ENCODE measurements at regions not wholly inside any gene's neighbourhood (a gene's known extent, or its start where the extent isn't known, plus 50 kb on each side); places are given as distances from the start of the nearest gene placed in this dataset.
A peak's percentile ranks its signal among the peaks of the same experiment; 100 is the strongest.

DNA sequence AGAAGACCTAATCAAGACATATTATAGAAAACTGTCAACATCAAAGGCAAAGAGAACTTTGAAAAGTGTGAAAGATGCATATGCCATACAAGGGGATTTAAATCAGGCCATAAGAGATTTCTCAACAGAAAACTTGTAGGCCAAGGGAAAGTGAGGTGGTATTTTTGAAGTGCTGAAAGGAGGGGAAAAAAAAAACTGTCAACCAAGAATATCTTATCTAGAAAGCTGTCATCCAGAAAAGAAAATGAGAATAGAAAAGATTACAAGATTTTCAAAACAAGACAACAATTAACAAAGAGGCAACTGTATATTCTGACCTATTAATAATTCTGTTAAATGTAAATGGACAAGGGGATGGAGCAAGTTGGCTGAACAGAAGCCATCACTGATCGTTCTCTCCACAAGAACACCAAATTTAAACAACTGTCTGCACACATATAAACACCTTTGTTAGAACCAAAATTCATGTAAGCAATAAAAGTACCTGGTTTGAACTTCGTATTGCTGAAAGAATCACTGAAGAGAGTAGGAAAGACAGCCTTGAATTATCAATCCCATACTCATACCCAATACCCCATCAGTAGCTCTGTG is 880.1 kb upstream of the PCDH9 start:
- Histone ChIP-seq H3K4me3 (no peak overlapping the region), H3K9me3 (no peaks in the 10 kb centered on the region), H3K27ac (no peak overlapping the region), H3K4me1 (no peaks in the 10 kb centered on the region), H3K27me3 (no peaks in the 10 kb centered on the region), H3K36me3 (ENCODE audit: low read depth, missing control alignments) (no peaks in the 10 kb centered on the region)
- intact Hi-C loops (cut with DNase I; ENCODE audit: low total_unique reads), result no loop called here
- TF ChIP-seq, protein P1, sequence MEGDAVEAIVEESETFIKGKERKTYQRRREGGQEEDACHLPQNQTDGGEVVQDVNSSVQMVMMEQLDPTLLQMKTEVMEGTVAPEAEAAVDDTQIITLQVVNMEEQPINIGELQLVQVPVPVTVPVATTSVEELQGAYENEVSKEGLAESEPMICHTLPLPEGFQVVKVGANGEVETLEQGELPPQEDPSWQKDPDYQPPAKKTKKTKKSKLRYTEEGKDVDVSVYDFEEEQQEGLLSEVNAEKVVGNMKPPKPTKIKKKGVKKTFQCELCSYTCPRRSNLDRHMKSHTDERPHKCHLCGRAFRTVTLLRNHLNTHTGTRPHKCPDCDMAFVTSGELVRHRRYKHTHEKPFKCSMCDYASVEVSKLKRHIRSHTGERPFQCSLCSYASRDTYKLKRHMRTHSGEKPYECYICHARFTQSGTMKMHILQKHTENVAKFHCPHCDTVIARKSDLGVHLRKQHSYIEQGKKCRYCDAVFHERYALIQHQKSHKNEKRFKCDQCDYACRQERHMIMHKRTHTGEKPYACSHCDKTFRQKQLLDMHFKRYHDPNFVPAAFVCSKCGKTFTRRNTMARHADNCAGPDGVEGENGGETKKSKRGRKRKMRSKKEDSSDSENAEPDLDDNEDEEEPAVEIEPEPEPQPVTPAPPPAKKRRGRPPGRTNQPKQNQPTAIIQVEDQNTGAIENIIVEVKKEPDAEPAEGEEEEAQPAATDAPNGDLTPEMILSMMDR (IDR thresholded peaks at IDR 0.05), result no peak
- TF ChIP-seq POLR2A (IDR thresholded peaks at IDR 0.05), result no peak
- no peak for DNase-seq
- 87 to 89% methylated on average over 2 of the region's 2 CpGs for WGBS, 2 donors

DNA sequence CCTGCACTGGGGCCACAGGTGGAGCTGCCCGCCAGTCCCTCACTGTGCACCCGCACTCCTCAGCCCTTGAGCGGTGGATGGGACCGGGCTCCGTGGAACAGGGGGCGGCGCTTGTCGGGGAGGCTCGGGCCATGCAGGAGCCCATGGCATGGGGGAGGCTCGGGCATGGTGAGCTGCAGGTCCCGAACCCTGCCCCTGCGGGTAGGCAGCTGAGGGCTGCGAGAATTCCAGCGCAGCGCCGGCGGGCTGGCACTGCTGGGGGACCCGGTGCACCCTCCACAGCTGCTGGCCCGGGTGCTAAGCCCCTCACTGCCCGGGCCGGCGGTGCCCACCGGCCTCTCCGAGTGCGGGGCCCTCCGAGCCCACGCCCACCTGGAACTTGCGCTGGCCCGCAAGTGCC is 877.5 kb upstream of the PCDH9 start:
- H3K4me1 ChIP-seq, result no peaks in the 10 kb centered on the region
- no peak overlapping the region for H3K27ac ChIP-seq
- WGBS, 2 donors, result 79% methylated on average over 25 of the region's 29 CpGs; no CpG with 5 or more reads in 1 of the 2 donors
- H3K36me3 ChIP-seq (ENCODE audit: low read depth, missing control alignments), result no peaks in the 10 kb centered on the region
- no peaks in the 10 kb centered on the region for H3K9me3 ChIP-seq
- TF ChIP-seq POLR2A (IDR thresholded peaks at IDR 0.05), result no peak
- intact Hi-C loops (cut with DNase I; ENCODE audit: low total_unique reads), result no loop called here
- no peak for DNase-seq
- no peaks in the 10 kb centered on the region for H3K27me3 ChIP-seq
- peak overlapping the region; percentile 12 to 36 for H3K4me3 ChIP-seq

DNA sequence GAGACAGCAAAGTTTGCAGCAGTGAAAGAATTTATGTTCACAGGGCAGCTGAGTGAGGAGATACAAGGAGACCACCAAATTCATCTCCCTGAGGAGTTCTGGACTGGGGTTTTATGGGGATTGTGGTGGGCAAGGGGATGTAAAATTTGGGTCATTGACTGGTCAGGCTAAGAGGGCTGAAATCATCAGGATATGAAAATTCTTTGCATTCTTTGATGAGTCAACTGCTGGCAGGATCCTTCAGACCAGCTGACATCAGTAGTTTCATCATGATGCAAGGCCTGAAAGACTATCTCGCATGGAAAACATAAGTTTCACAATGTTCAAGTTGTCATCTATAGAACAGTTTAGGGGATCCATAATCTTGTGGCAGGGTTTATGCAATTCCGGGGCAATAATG is 869.5 kb upstream of the PCDH9 start:
- Histone ChIP-seq H3K4me3 (no peak overlapping the region), H3K27me3 (no peaks in the 10 kb centered on the region), H3K9me3 (no peaks in the 10 kb centered on the region), H3K4me1 (no peaks in the 10 kb centered on the region), H3K27ac (no peak overlapping the region), H3K36me3 (ENCODE audit: low read depth, missing control alignments) (no peaks in the 10 kb centered on the region)
- intact Hi-C loops (cut with DNase I; ENCODE audit: low total_unique reads), result no loop called here
- TF ChIP-seq, protein P1 (IDR thresholded peaks at IDR 0.05), result no peak
- TF ChIP-seq POLR2A (IDR thresholded peaks at IDR 0.05), result no peak
- DNase-seq, result no peak
- WGBS, 2 donors, result 78 to 87% methylated on average over 2 of the region's 2 CpGs

- Histone ChIP-seq H3K36me3 (ENCODE audit: low read depth, missing control alignments) (no peaks in the 10 kb centered on the region), H3K27ac (no peak overlapping the region), H3K4me1 (no peaks in the 10 kb centered on the region), H3K27me3 (no peaks in the 10 kb centered on the region), H3K9me3 (no peaks in the 10 kb centered on the region), H3K4me3 (no peak overlapping the region)
- 87 to 89% methylated on average over 2 of the region's 2 CpGs for WGBS, 2 donors
- TF ChIP-seq, protein P1 (IDR thresholded peaks at IDR 0.05), result no peak
- TF ChIP-seq POLR2A (IDR thresholded peaks at IDR 0.05), result no peak
- no peak for DNase-seq
- intact Hi-C loops (cut with DNase I; ENCODE audit: low total_unique reads), result no loop called here
These were observed 850.9 kb upstream of the PCDH9 start for GRCh38 chr13:68081061-68081460.

- H3K27ac ChIP-seq, result no peak overlapping the region
- no peaks in the 10 kb centered on the region for H3K27me3 ChIP-seq
- intact Hi-C loops (cut with DNase I; ENCODE audit: low total_unique reads), result no loop called here
- no peaks in the 10 kb centered on the region for H3K4me1 ChIP-seq
- no peak overlapping the region for H3K4me3 ChIP-seq
- no peaks in the 10 kb centered on the region for H3K36me3 ChIP-seq (ENCODE audit: low read depth, missing control alignments)
- TF ChIP-seq POLR2A (IDR thresholded peaks at IDR 0.05), result no peak
- 74 to 82% methylated on average over 1 of the region's 1 CpG for WGBS, 2 donors
- no peaks in the 10 kb centered on the region for H3K9me3 ChIP-seq
- DNase-seq, result no peak
These were observed 848.7 kb upstream of the PCDH9 start for GRCh38 chr13:68078874-68079273.

GRCh38 chr13:68078469-68078868 is 848.3 kb upstream of the PCDH9 start:
- intact Hi-C loops (cut with DNase I; ENCODE audit: low total_unique reads), result no loop called here
- H3K27ac ChIP-seq, result no peak overlapping the region
- no peaks in the 10 kb centered on the region for H3K27me3 ChIP-seq
- TF ChIP-seq POLR2A (IDR thresholded peaks at IDR 0.05), result no peak
- TF ChIP-seq, protein P1 (IDR thresholded peaks at IDR 0.05), result no peak
- H3K4me3 ChIP-seq, result no peak overlapping the region
- DNase-seq, result no peak
- H3K9me3 ChIP-seq, result no peaks in the 10 kb centered on the region
- H3K4me1 ChIP-seq, result no peaks in the 10 kb centered on the region
- no peaks in the 10 kb centered on the region for H3K36me3 ChIP-seq (ENCODE audit: low read depth, missing control alignments)
- WGBS, 2 donors, result 86% methylated on average over 2 of the region's 2 CpGs
